B cell (primary cell): ENCODE measurements at regions not wholly inside any gene's neighbourhood (a gene's known extent, or its start where the extent isn't known, plus 50 kb on each side); places are given as distances from the start of the nearest gene placed in this dataset.

Experiments used
- ATAC-seq: fragments of 200-7000 bp; cut with Tn5 transposase; one replicate; pipeline ENCODE4 v1.10.0; 2021; ENCODE audit warnings: low read depth, mild to moderate bottlenecking, moderate number of reproducible peaks, moderate library complexity
- CTCF ChIA-PET: fragments of 350-600 bp; sonication (Branson Sonifier 250); formaldehyde crosslinking; loops from one replicate; lab custom pipeline; 2021; ENCODE audit warnings: antibody characterized with exemption, inconsistent platforms; lab: Charles Lee
- POLR2A ChIA-PET: fragments of 350-600 bp; sonication (Branson Sonifier 250); formaldehyde crosslinking; loops from one replicate; lab custom pipeline; 2021; ENCODE audit warnings: antibody characterized with exemption; lab: Charles Lee
- DNase-seq: peaks from one replicate; pipeline ENCODE4 v3.0.0; 2013
- H2AFZ ChIP-seq: 2 replicates; pipeline ENCODE4 v1.6.1; 2012; ENCODE audit warnings: mild to moderate bottlenecking, low read depth, low read length; ENCODE audit not compliant: insufficient read depth, poor library complexity, severe bottlenecking
- H3K27ac ChIP-seq, 2 donors: 1 replicate in 1 of 2; 2 replicates in 1 of 2; pipeline ENCODE4 v1.5.1; 2012 to 2013; ENCODE audit warnings: low read length in 2 of 2, mild to moderate bottlenecking in 2 of 2, moderate library complexity in 1 of 2
- H3K27me3 ChIP-seq, 4 experiments: fragments of 200-600 bp in 1 of 4; sonication (generic) in 1 of 4; replicated peaks in 1 of 4; 1 replicate in 2 of 4; 2 replicates in 2 of 4; pipeline versions ENCODE4 v1.6.1 to v1.7.0; 2013 to 2016; ENCODE audit warnings: low read length in 3 of 4, mild to moderate bottlenecking in 2 of 4, mixed read lengths in 1 of 4, moderate library complexity in 1 of 4; ENCODE audit not compliant: insufficient read depth in 4 of 4, control insufficient read depth in 3 of 4; ENCODE audit errors: control extremely low read depth in 1 of 4
- H3K36me3 ChIP-seq, 2 experiments: replicated peaks in 1 of 2; 1 replicate in 1 of 2; 2 replicates in 1 of 2; pipeline versions ENCODE4 v1.6.1 to v1.7.1; 2013; ENCODE audit warnings: low read length in 1 of 2; ENCODE audit not compliant: insufficient read depth in 2 of 2, control insufficient read depth in 1 of 2; ENCODE audit errors: control extremely low read depth in 1 of 2, extremely low read depth in 1 of 2
- H3K4me1 ChIP-seq, 2 donors: fragments of 200-600 bp in 1 of 2; sonication (generic) in 1 of 2; 1 replicate in 1 of 2; 2 replicates in 1 of 2; pipeline versions ENCODE4 v1.5.1 to v1.6.1; 2013 to 2017; ENCODE audit warnings: low read length in 2 of 2; ENCODE audit not compliant: control insufficient read depth in 2 of 2, insufficient read depth in 2 of 2
- H3K4me2 ChIP-seq: replicated peaks from 2 replicates; pipeline ENCODE3; 2012; ENCODE audit warnings: mild to moderate bottlenecking, low read depth, low read length; ENCODE audit not compliant: poor library complexity, severe bottlenecking
- H3K4me3 ChIP-seq, 5 experiments: fragments of 200-600 bp in 1 of 5; sonication (generic) in 1 of 5; 1 replicate in 3 of 5; 2 replicates in 2 of 5; pipeline versions ENCODE4 v1.5.1 to v1.7.0; 2011 to 2016; ENCODE audit warnings: low read length in 4 of 5, mild to moderate bottlenecking in 4 of 5, low read depth in 2 of 5, control low read depth in 1 of 5, moderate library complexity in 1 of 5; ENCODE audit not compliant: insufficient read depth in 1 of 5; ENCODE audit errors: control extremely low read depth in 1 of 5, extremely low read depth in 1 of 5
- H3K79me2 ChIP-seq: fragments of 200-600 bp; sonication (generic); one replicate; pipeline ENCODE4 v1.6.0; 2016; ENCODE audit warnings: low read length; ENCODE audit not compliant: control insufficient read depth, insufficient read depth
- H3K9ac ChIP-seq: fragments of 200-600 bp; sonication (generic); 2 replicates; pipeline ENCODE4 v1.6.1; 2017; ENCODE audit warnings: mild to moderate bottlenecking, low read length, moderate library complexity
- H3K9me3 ChIP-seq, 3 donors: one replicate each; pipeline versions ENCODE4 v1.6.1 to v1.7.1; 2013; ENCODE audit warnings: low read length in 2 of 3; ENCODE audit not compliant: control insufficient read depth in 2 of 3, insufficient read depth in 1 of 3; ENCODE audit errors: control extremely low read depth in 1 of 3
- H4K20me1 ChIP-seq: 2 replicates; pipeline ENCODE4 v1.6.0; 2012; ENCODE audit warnings: mild to moderate bottlenecking, low read length; ENCODE audit not compliant: insufficient read depth, control insufficient read depth, poor library complexity, severe bottlenecking
- H3K27ac Mint-ChIP-seq: one replicate; pipeline ENCODE4 v1.8.0; 2021; ENCODE audit warnings: mixed read lengths
- H3K27me3 Mint-ChIP-seq: one replicate; pipeline ENCODE4 v1.8.0; 2021; ENCODE audit warnings: mixed read lengths
- H3K4me1 Mint-ChIP-seq: one replicate; pipeline ENCODE4 v1.8.0; 2021; ENCODE audit warnings: mixed read lengths
- H3K4me3 Mint-ChIP-seq: one replicate; pipeline ENCODE4 v1.8.0; 2021; ENCODE audit warnings: mixed read lengths
- H3K9me3 Mint-ChIP-seq: one replicate; pipeline ENCODE4 v1.8.0; 2022; ENCODE audit warnings: mixed read lengths; ENCODE audit not compliant: insufficient read depth
- EZH2 ChIP-seq: IDR thresholded peaks from 2 replicates; pipeline ENCODE4 v1.6.1; 2012; ENCODE audit warnings: borderline replicate concordance, low read depth, mild to moderate bottlenecking, moderate library complexity, low read length; ENCODE audit not compliant: insufficient read depth, poor library complexity, severe bottlenecking
- WGBS: methylation state at CpG from one replicate; pipeline ENCODE4 v1.1.5; 2013; ENCODE audit warnings: missing lambda C conversion rate; ENCODE audit not compliant: insufficient coverage; 5-methylcytosine and 5-hydroxymethylcytosine counted together
- intact Hi-C: fragments of 100-400 bp; cut with micrococcal nuclease; formaldehyde crosslinking; loops from one replicate; pipeline ENCODE4 v1.10.0; 2022
- TF ChIP-seq, protein P1 (sequence below): fragments of 200-600 bp; IDR thresholded peaks from one replicate; pipeline ENCODE4 v1.8.0; 2022; ENCODE audit warnings: antibody characterized with exemption, mild to moderate bottlenecking

DNA sequence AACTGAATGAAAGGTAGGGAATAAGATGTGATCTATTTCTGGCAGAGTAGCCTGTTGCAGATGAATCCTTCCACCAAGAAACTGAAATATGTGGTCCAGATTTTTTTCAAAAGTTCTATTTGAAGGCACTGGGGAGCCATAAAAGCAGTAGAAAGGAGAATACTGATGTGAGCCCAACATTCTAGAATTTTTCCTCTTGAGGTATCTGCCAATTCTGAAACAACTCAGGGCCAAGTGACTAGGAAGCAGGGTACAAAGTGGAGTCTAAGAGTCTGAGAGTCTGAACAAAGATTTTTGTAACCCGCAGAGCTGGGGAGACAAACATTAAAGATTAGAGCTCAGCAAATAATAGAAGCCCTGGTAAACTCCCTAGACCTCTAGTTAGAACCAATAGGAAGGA is 58.3 kb upstream of the SLCO3A1 start:
- WGBS: no CpG with 5 or more reads among the region's 1 CpG
- Mint-ChIP-seq H3K4me3 (no peak overlapping the region), H3K27ac (no peak overlapping the region), H3K27me3 (peaks cover 10% of the 10 kb centered on the region), H3K4me1 (no peaks in the 10 kb centered on the region), H3K9me3 (no peaks in the 10 kb centered on the region)
- no peak overlapping the region for H3K4me2 ChIP-seq
- no peaks in the 10 kb centered on the region for H3K4me1 ChIP-seq
- H3K9ac ChIP-seq: no peak overlapping the region
- H3K4me3 ChIP-seq: no peak overlapping the region
- POLR2A ChIA-PET: no interaction called here
- no peaks in the 10 kb centered on the region for H3K27me3 ChIP-seq
- ATAC-seq (no peak), DNase-seq (no peak)
- CTCF ChIA-PET: no interaction called here
- no peak overlapping the region for H3K27ac ChIP-seq
- H2AFZ ChIP-seq: no peak overlapping the region
- intact Hi-C loops: no loop called here
- H3K9me3 ChIP-seq: no peaks in the 10 kb centered on the region
- H3K79me2 ChIP-seq: no peaks in the 10 kb centered on the region
- no peaks in the 10 kb centered on the region for H4K20me1 ChIP-seq
- TF ChIP-seq, protein P1, sequence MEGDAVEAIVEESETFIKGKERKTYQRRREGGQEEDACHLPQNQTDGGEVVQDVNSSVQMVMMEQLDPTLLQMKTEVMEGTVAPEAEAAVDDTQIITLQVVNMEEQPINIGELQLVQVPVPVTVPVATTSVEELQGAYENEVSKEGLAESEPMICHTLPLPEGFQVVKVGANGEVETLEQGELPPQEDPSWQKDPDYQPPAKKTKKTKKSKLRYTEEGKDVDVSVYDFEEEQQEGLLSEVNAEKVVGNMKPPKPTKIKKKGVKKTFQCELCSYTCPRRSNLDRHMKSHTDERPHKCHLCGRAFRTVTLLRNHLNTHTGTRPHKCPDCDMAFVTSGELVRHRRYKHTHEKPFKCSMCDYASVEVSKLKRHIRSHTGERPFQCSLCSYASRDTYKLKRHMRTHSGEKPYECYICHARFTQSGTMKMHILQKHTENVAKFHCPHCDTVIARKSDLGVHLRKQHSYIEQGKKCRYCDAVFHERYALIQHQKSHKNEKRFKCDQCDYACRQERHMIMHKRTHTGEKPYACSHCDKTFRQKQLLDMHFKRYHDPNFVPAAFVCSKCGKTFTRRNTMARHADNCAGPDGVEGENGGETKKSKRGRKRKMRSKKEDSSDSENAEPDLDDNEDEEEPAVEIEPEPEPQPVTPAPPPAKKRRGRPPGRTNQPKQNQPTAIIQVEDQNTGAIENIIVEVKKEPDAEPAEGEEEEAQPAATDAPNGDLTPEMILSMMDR: no peak
- no peak for TF ChIP-seq EZH2
- H3K36me3 ChIP-seq: no peaks in the 10 kb centered on the region

- H3K4me1 Mint-ChIP-seq: no peaks in the 10 kb centered on the region
- Histone ChIP-seq H3K4me3 (no peak overlapping the region), H3K27me3 (peaks cover 0 to 4% (median 0%) of the 10 kb centered on the region in 4 experiments), H3K36me3 (no peaks in the 10 kb centered on the region), H3K79me2 (no peaks in the 10 kb centered on the region), H3K9ac (no peak overlapping the region), H2AFZ (no peak overlapping the region), H3K27ac (no peak overlapping the region), H3K4me2 (no peak overlapping the region), H3K4me1 (no peaks in the 10 kb centered on the region), H4K20me1 (no peaks in the 10 kb centered on the region), H3K9me3 (no peaks in the 10 kb centered on the region)
- ChIA-PET POLR2A (no interaction called here), CTCF (no interaction called here)
- no peak overlapping the region for H3K27ac Mint-ChIP-seq
- 84% methylated on average over 9 of the region's 9 CpGs for WGBS
- H3K27me3 Mint-ChIP-seq: peaks cover 7% of the 10 kb centered on the region
- H3K9me3 Mint-ChIP-seq: no peaks in the 10 kb centered on the region
- TF ChIP-seq EZH2: no peak
- TF ChIP-seq, protein P1: no peak
- H3K4me3 Mint-ChIP-seq: no peak overlapping the region
- DNase-seq (no peak), ATAC-seq (no peak)
- intact Hi-C loops: no loop called here
Observed at GRCh38 chr15:91801836-91802534, 51.5 kb upstream of the SLCO3A1 start.
